Naive B cell (primary cell): ENCODE measurements at regions not wholly inside any gene's neighbourhood (a gene's known extent, or its start where the extent isn't known, plus 50 kb on each side); places are given as distances from the start of the nearest gene placed in this dataset.
"Not testable (repeated sequence)": the region's sequence is repeated elsewhere in the genome, so short reads cannot be mapped to it uniquely, and the experiment has no call there.

Source experiments
- ATAC-seq, 2 donors: fragments of 150-1000 bp; cut with Tn5 transposase; 2 replicates each; pipeline ENCODE4 v1.10.0; 2021; ENCODE audit warnings: low read depth in 2 of 2, mild to moderate bottlenecking in 2 of 2, moderate library complexity in 2 of 2
- DNase-seq: peaks from one replicate; pipeline ENCODE4 v3.0.0; 2022
- H3K27ac Mint-ChIP-seq, 6 donors: one replicate each; pipeline ENCODE4 v1.8.0; 2020 to 2022; ENCODE audit warnings: mild to moderate bottlenecking in 6 of 6, mixed read lengths in 6 of 6, moderate library complexity in 5 of 6, inconsistent platforms in 2 of 6
- H3K27me3 Mint-ChIP-seq, 3 donors: one replicate each; pipeline ENCODE4 v1.8.0; 2021 to 2022; ENCODE audit warnings: mixed read lengths in 3 of 3, mild to moderate bottlenecking in 1 of 3
- H3K36me3 Mint-ChIP-seq, 2 donors: one replicate each; pipeline ENCODE4 v1.8.0; 2020 to 2022; ENCODE audit warnings: mixed read lengths in 2 of 2, inconsistent platforms in 1 of 2, mild to moderate bottlenecking in 1 of 2
- H3K4me1 Mint-ChIP-seq, 3 donors: one replicate each; pipeline ENCODE4 v1.8.0; 2020 to 2022; ENCODE audit warnings: mixed read lengths in 3 of 3, inconsistent platforms in 1 of 3, mild to moderate bottlenecking in 1 of 3, moderate library complexity in 1 of 3
- H3K4me3 Mint-ChIP-seq, 8 donors: one replicate each; pipeline ENCODE4 v1.8.0; 2020 to 2022; ENCODE audit warnings: mild to moderate bottlenecking in 8 of 8, mixed read lengths in 8 of 8, moderate library complexity in 8 of 8, inconsistent platforms in 2 of 8
- H3K9me3 Mint-ChIP-seq, 7 donors: one replicate each; pipeline ENCODE4 v1.8.0; 2020 to 2022; ENCODE audit warnings: mixed read lengths in 7 of 7, mild to moderate bottlenecking in 5 of 7, inconsistent platforms in 2 of 7, moderate library complexity in 1 of 7

GRCh38 chrY:17511984-17512383, 368.0 kb downstream of the CDY2B start:
- ATAC-seq, H3K27ac Mint-ChIP-seq, H3K4me1 Mint-ChIP-seq, H3K9me3 Mint-ChIP-seq, DNase-seq, H3K27me3 Mint-ChIP-seq, H3K4me3 Mint-ChIP-seq, H3K36me3 Mint-ChIP-seq: not testable (repeated sequence)

- ATAC-seq, H3K9me3 Mint-ChIP-seq, H3K27me3 Mint-ChIP-seq: not testable (repeated sequence)
Measured at GRCh38 chrY:17511476-17511875, 368.5 kb downstream of the CDY2B start.

DNA sequence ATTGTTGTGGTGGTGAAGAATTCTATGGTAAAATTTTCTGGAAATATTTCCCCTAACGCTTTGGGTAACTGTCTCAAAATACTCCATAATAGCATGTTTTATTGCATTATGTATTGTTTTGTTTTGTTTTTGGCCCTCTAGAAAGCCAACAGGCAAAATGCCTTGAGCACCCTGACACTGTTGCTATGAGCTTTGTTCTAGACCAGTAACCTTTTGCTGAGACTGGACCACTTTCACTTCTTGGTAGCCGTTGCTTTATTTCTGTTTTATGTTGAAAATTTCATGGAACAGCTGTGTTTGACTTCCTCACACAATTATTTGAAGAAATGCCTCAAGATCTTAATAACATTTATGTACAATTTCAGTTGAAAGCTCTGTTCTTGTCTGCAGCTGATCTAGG, 374.2 kb downstream of the CDY2B start:
- not testable (repeated sequence) for H3K4me1 Mint-ChIP-seq, H3K27me3 Mint-ChIP-seq, H3K9me3 Mint-ChIP-seq, H3K36me3 Mint-ChIP-seq, H3K4me3 Mint-ChIP-seq, H3K27ac Mint-ChIP-seq, DNase-seq
- peak in 1 of 2 donors; percentile 65 for ATAC-seq

More at GRCh38 chrY:17511476-17511875, 368.5 kb downstream of the CDY2B start:
- H3K36me3 Mint-ChIP-seq, DNase-seq, H3K4me1 Mint-ChIP-seq, H3K4me3 Mint-ChIP-seq, H3K27ac Mint-ChIP-seq: not testable (repeated sequence)

DNA sequence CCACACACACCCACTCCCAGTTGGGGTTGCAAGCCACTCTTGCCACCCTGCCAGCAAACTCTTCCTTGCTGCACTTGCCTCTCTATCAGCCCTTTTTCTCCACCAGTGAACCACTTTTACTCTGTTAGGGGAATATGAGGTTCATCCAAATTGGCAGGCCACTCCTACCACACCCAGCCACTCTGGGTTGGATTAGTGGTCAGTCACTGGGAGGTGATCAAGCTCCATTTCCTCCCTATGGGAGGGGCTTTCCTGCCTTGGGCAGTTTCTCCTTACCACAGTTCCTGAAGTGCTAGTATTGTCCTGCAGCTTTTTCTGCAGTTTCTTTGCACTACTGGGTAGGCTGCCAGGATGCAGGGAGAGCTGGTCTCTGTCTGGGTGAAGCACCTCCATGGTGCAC, 395.3 kb downstream of the CDY2B start:
- not testable (repeated sequence) for ATAC-seq, DNase-seq, H3K36me3 Mint-ChIP-seq, H3K4me3 Mint-ChIP-seq, H3K27ac Mint-ChIP-seq, H3K27me3 Mint-ChIP-seq, H3K9me3 Mint-ChIP-seq, H3K4me1 Mint-ChIP-seq

DNA sequence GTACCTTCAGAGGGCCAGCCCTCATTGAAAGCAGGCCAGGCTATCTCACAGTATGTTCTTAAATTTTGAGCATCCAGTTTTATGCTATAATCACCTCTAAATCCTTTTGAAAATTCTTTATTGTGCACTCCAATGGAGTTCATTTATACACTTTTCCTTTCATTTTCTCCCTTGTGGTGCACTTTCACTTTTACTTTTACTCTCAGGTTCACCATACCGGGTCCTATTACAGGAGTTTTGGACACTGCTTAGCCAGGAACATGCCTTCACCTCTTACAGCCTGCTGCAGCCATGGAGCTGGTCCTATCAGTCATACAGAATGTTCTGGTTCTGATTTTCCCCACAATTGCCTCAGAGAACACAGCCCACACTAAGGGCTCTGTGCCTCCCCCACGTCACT, 395.9 kb downstream of the CDY2B start:
- ATAC-seq = peak in 1 of 2 donors; percentile 51
- H3K27me3 Mint-ChIP-seq, DNase-seq, H3K4me3 Mint-ChIP-seq, H3K27ac Mint-ChIP-seq, H3K4me1 Mint-ChIP-seq, H3K36me3 Mint-ChIP-seq, H3K9me3 Mint-ChIP-seq: not testable (repeated sequence)

GRCh38 chrY:17481389-17482022, 398.5 kb downstream of the CDY2B start:
- not testable (repeated sequence) for DNase-seq, H3K36me3 Mint-ChIP-seq, H3K4me3 Mint-ChIP-seq, H3K27ac Mint-ChIP-seq, H3K27me3 Mint-ChIP-seq, H3K9me3 Mint-ChIP-seq, H3K4me1 Mint-ChIP-seq
- peak in 1 of 2 donors; percentile 66 for ATAC-seq

GRCh38 chrY:17472068-17472467, 408.0 kb downstream of the CDY2B start:
- not testable (repeated sequence) for DNase-seq, H3K27ac Mint-ChIP-seq, H3K36me3 Mint-ChIP-seq, H3K9me3 Mint-ChIP-seq, ATAC-seq, H3K4me3 Mint-ChIP-seq, H3K4me1 Mint-ChIP-seq, H3K27me3 Mint-ChIP-seq

DNA sequence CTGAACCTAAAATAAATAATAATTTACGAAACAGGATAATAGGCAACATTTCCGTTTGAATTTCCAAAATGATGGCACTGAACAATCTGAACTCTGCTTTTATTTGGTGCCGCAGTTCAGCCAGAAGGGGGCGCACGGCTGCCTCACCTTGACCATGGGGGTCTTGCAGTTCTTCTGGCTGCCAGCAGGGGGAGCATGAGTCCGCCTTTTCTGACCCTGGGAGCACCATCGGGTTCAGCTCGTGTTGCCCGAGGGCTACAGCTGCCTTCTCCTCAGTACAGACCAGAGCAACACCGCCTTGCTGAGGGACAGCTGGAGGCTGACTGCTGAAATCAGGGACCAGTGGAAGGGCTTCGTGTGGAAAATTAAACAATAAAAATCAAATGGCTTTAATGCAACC, 420.3 kb downstream of the CDY2B start:
- not testable (repeated sequence) for H3K4me1 Mint-ChIP-seq, H3K9me3 Mint-ChIP-seq, H3K36me3 Mint-ChIP-seq, DNase-seq, H3K4me3 Mint-ChIP-seq, H3K27me3 Mint-ChIP-seq, H3K27ac Mint-ChIP-seq
- ATAC-seq = peak in 1 of 2 donors; percentile 69

DNA sequence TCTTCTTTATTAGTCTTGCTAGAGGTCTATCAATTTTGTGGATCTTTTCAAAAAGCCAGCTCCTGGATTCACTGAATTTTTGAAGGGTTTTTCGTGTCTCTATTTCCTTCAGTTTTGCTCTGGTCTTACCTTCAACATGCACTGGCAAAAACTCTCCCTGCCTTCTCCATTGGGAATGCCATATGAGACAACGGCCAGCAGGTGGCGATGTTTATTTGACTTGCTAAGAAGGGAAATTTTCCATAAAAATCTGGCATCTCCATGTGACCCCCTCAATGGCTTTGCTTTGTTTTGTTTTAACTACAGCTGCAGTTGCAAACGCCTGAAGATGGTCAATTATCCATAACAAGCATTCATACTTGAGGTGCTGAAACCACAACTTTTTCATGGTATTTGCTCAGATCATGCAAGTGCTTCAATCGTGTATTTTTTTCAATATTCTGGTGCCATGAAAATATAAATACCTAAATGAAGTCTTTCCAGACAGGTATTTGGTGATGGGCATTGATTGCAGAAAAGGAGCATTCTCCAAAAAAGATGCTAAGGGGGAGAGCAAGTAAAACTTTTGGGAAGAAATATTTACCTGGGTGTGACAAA, 449.4 kb downstream of the CDY2B start:
- ATAC-seq (no peak), DNase-seq (no peak)
- no peaks in the 10 kb centered on the region for H3K4me1 Mint-ChIP-seq
- peaks cover 0 to 7% (median 0%) of the 10 kb centered on the region in 3 donors for H3K27me3 Mint-ChIP-seq
- H3K36me3 Mint-ChIP-seq = no peaks in the 10 kb centered on the region
- no peak overlapping the region for H3K4me3 Mint-ChIP-seq
- no peaks in the 10 kb centered on the region for H3K9me3 Mint-ChIP-seq
- no peak overlapping the region for H3K27ac Mint-ChIP-seq

DNA sequence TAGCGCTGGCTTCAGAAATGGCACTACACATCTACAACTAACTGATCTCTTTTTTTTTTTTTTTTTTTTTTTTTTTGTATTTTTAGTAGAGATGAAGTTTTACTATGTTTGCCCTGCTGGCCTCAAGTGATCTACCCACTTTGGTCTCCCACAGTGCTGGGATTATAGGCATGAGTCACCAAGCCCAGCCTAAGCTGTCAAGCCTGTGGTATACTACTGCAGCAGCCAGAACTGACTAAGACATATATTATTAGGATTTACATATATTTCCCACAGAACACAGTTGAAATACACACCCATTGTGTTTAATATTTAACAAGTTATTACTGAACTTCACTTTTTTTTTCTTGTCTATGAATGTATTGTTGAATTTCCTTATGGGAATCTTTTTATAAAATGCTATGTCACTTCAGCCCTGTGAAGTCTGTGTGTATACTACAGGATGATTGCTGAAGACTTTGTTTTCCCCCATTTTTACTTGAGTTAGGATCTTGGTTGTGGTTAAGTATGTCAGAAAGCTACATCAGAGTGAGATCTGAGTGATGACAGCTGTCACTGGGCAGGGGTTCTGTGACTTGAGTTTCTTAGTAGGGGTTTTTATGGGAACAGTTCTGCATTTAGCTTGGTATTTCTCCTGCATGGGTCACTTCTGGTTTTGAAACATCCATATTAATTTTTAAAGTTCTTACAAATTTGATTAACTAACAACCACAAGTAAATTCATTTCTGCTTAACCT, 481.5 kb downstream of the CDY2B start:
- H3K4me3 Mint-ChIP-seq = no peak overlapping the region
- H3K36me3 Mint-ChIP-seq = no peaks in the 10 kb centered on the region
- no peaks in the 10 kb centered on the region for H3K9me3 Mint-ChIP-seq
- ATAC-seq = no peak
- DNase-seq = no peak
- H3K27ac Mint-ChIP-seq = no peak overlapping the region
- no peaks in the 10 kb centered on the region for H3K27me3 Mint-ChIP-seq
- H3K4me1 Mint-ChIP-seq = no peaks in the 10 kb centered on the region

- H3K9me3 Mint-ChIP-seq = no peaks in the 10 kb centered on the region
- no peaks in the 10 kb centered on the region for H3K36me3 Mint-ChIP-seq
- no peaks in the 10 kb centered on the region for H3K4me1 Mint-ChIP-seq
- H3K4me3 Mint-ChIP-seq = no peak overlapping the region
- ATAC-seq (no peak), DNase-seq (no peak)
- H3K27ac Mint-ChIP-seq = no peak overlapping the region
- H3K27me3 Mint-ChIP-seq = no peaks in the 10 kb centered on the region
Measured at GRCh38 chrY:17397659-17398058, 482.4 kb downstream of the CDY2B start.

- Mint-ChIP-seq H3K36me3 (no peaks in the 10 kb centered on the region), H3K4me3 (no peak overlapping the region), H3K27me3 (no peaks in the 10 kb centered on the region), H3K27ac (no peak overlapping the region), H3K4me1 (no peaks in the 10 kb centered on the region), H3K9me3 (peaks cover 0 to 3% (median 0%) of the 10 kb centered on the region in 7 donors)
- ATAC-seq (no peak), DNase-seq (no peak)
Measured at GRCh38 chrY:17381431-17382070, 498.5 kb downstream of the CDY2B start.

- H3K4me3 Mint-ChIP-seq = no peak overlapping the region
- H3K27ac Mint-ChIP-seq = no peak overlapping the region
- H3K36me3 Mint-ChIP-seq = no peaks in the 10 kb centered on the region
- ATAC-seq (no peak), DNase-seq (no peak)
- no peaks in the 10 kb centered on the region for H3K9me3 Mint-ChIP-seq
- H3K4me1 Mint-ChIP-seq = no peaks in the 10 kb centered on the region
- H3K27me3 Mint-ChIP-seq = no peaks in the 10 kb centered on the region
Measured at GRCh38 chrY:17378326-17378725, 501.7 kb downstream of the CDY2B start.

GRCh38 chrY:17368413-17368812, 511.6 kb downstream of the CDY2B start:
- no peaks in the 10 kb centered on the region for H3K27me3 Mint-ChIP-seq
- H3K27ac Mint-ChIP-seq = no peak overlapping the region
- ATAC-seq (no peak), DNase-seq (no peak)
- peaks cover 0 to 2% (median 0%) of the 10 kb centered on the region in 7 donors for H3K9me3 Mint-ChIP-seq
- H3K4me3 Mint-ChIP-seq = no peak overlapping the region
- no peaks in the 10 kb centered on the region for H3K36me3 Mint-ChIP-seq
- H3K4me1 Mint-ChIP-seq = no peaks in the 10 kb centered on the region
